GM12878 (cell line): ENCODE measurements at regions not wholly inside any gene's neighbourhood (a gene's known extent, or its start where the extent isn't known, plus 50 kb on each side); places are given as distances from the start of the nearest gene placed in this dataset.

Experiments
- ATAC-seq: fragments of 200-7000 bp; cut with Tn5 transposase; 3 replicates; pipeline ENCODE4 v1.9.1; 2020; ENCODE audit warnings: mild to moderate bottlenecking, moderate library complexity
- BruUV-seq: library from RNA; stranded (reverse); fragments of 400-500 nt; replicated peaks from 2 replicates; lab custom pipeline; 2021; lab: Mats Ljungman, UMichigan
- CTCF ChIA-PET: fragments of 300-600 bp; sonication (Branson Sonifier 250); formaldehyde crosslinking; extraction: SDS; loops from one replicate; lab custom pipeline; 2021; ENCODE audit warnings: inconsistent platforms; lab: Yijun Ruan, JAX
- POLR2A ChIA-PET: fragments of 350-600 bp; formaldehyde crosslinking; extraction: SDS; loops from one replicate; lab custom pipeline; 2021; ENCODE audit warnings: inconsistent platforms; lab: Charles Lee
- RAD21 ChIA-PET: fragments of 300-600 bp; sonication (Branson Sonifier 250); formaldehyde crosslinking; loops from one replicate; lab custom pipeline; 2023; ENCODE audit warnings: antibody characterized with exemption; ENCODE audit not compliant: unreplicated experiment; lab: Charles Lee
- SMC1A ChIA-PET: fragments of 300-600 bp; sonication (Branson Sonifier 250); formaldehyde crosslinking; loops from one replicate; lab custom pipeline; 2023; ENCODE audit not compliant: unreplicated experiment, uncharacterized antibody; lab: Charles Lee
- DNase-seq: peaks from one replicate; pipeline ENCODE4 v3.0.0-alpha.2; 2011; ENCODE audit warnings: low read depth, low spot score
- FAIRE-seq: peaks from 3 replicates; lab custom pipeline; 2011; peaks lifted over from hg19 to GRCh38; lab: Jason Lieb, UNC
- H2AFZ ChIP-seq: 2 replicates; pipeline ENCODE4 v1.6.0; 2011; ENCODE audit warnings: low read depth, low read length, control low read depth; ENCODE audit not compliant: control insufficient read depth
- H3K27ac ChIP-seq: 2 replicates; pipeline ENCODE4 v1.5.1; 2011; ENCODE audit warnings: control low read depth; ENCODE audit not compliant: control insufficient read depth, insufficient read depth
- H3K27me3 ChIP-seq, 2 experiments: replicated peaks in 1 of 2; 2 replicates each; pipeline versions ENCODE4 v1.6.0 to v1.6.1; 2011; ENCODE audit warnings: low read length in 1 of 2; ENCODE audit not compliant: control insufficient read depth in 2 of 2, insufficient read depth in 2 of 2
- H3K36me3 ChIP-seq, 2 experiments: 2 replicates each; pipeline ENCODE4 v1.5.1; 2011; ENCODE audit warnings: low read length in 1 of 2; ENCODE audit not compliant: control insufficient read depth in 2 of 2, insufficient read depth in 2 of 2
- H3K4me1 ChIP-seq: 2 replicates; pipeline ENCODE4 v1.6.1; 2011; ENCODE audit warnings: mild to moderate bottlenecking, low read length, moderate library complexity, mixed read lengths; ENCODE audit not compliant: control insufficient read depth, insufficient read depth
- H3K4me2 ChIP-seq: 2 replicates; pipeline ENCODE4 v1.6.0; 2011; ENCODE audit warnings: control low read depth; ENCODE audit not compliant: control insufficient read depth, insufficient read depth
- H3K4me3 ChIP-seq: fragments of 200-600 bp; sonication (generic); 2 replicates; pipeline ENCODE4 v1.5.1; 2016
- H3K79me2 ChIP-seq: 2 replicates; pipeline ENCODE4 v1.6.0; 2011; ENCODE audit warnings: low read length; ENCODE audit not compliant: control insufficient read depth, insufficient read depth
- H3K9ac ChIP-seq: 2 replicates; pipeline ENCODE4 v1.8.0; 2011; ENCODE audit warnings: low read length, control low read depth, mixed read lengths; ENCODE audit not compliant: control insufficient read depth, insufficient read depth
- H3K9me3 ChIP-seq: replicated peaks from 3 replicates; pipeline ENCODE4 v1.5.1; 2011; ENCODE audit warnings: mild to moderate bottlenecking, low read length; ENCODE audit not compliant: control insufficient read depth, insufficient read depth
- H4K20me1 ChIP-seq: 2 replicates; pipeline ENCODE4 v1.6.0; 2011; ENCODE audit not compliant: control insufficient read depth, insufficient read depth
- ATF7 ChIP-seq: fragments of 450-650 bp; IDR thresholded peaks from 2 replicates; pipeline ENCODE4 v1.6.1; 2016; ENCODE audit warnings: low read depth, mild to moderate bottlenecking
- CBFB ChIP-seq: IDR thresholded peaks from 2 replicates; pipeline ENCODE4 v1.6.1; 2016; ENCODE audit warnings: antibody characterized with exemption, low read depth
- DPF2 ChIP-seq: fragments of 450-650 bp; IDR thresholded peaks from 2 replicates; pipeline ENCODE4 v1.6.1; 2017; ENCODE audit warnings: mild to moderate bottlenecking
- EED ChIP-seq: sonication (generic); IDR thresholded peaks from 2 replicates; pipeline ENCODE4 v1.6.1; 2016; ENCODE audit warnings: antibody characterized with exemption, low read depth
- MXI1 ChIP-seq: fragments of 150-350 bp; IDR thresholded peaks from 2 replicates; pipeline ENCODE4 v1.6.1; 2011; ENCODE audit warnings: low read depth, mild to moderate bottlenecking, inconsistent platforms, low read length, improper control_type of control experiment
- NFIC ChIP-seq: IDR thresholded peaks from 2 replicates; pipeline ENCODE4 v1.6.1; 2012; ENCODE audit warnings: low read depth, mild to moderate bottlenecking, inconsistent platforms, low read length, moderate library complexity
- SIX5 ChIP-seq: IDR thresholded peaks from 2 replicates; pipeline ENCODE4 v1.6.1; 2011; ENCODE audit warnings: mild to moderate bottlenecking, low read depth, low read length, moderate library complexity; ENCODE audit not compliant: severe bottlenecking
- STAT1 ChIP-seq: fragments of 450-650 bp; conservative IDR thresholded peaks from 2 replicates; pipeline ENCODE4 v1.6.1; 2014; ENCODE audit warnings: antibody characterized with exemption, mild to moderate bottlenecking
- ZBED1 ChIP-seq: IDR thresholded peaks from 2 replicates; pipeline ENCODE4 v1.6.1; 2016; ENCODE audit warnings: borderline replicate concordance
- ZNF592 ChIP-seq: fragments of 450-650 bp; IDR thresholded peaks from 2 replicates; pipeline ENCODE4 v1.6.1; 2017; ENCODE audit warnings: mild to moderate bottlenecking, moderate library complexity
- WGBS: methylation state at CpG from one replicate; pipeline ENCODE4 v1.1.6; 2016; ENCODE audit warnings: low lambda C conversion rate; ENCODE audit not compliant: insufficient replicate concordance, insufficient coverage; ENCODE audit errors: missing lambda C conversion rate; 5-methylcytosine and 5-hydroxymethylcytosine counted together
- in situ Hi-C: fragments of 300-500 bp; cut with MboI; formaldehyde crosslinking; loops from 9 replicates; pipeline ENCODE4 v1.14.3; 2018; ENCODE audit warnings: mixed read lengths
- intact Hi-C: fragments of 100-400 bp; cut with micrococcal nuclease; formaldehyde crosslinking; loops from one replicate; pipeline ENCODE4 v1.14.2; 2022; ENCODE audit not compliant: unreplicated experiment
- TF ChIP-seq, protein P1 (sequence below): fragments of 450-650 bp; IDR thresholded peaks from 2 replicates; pipeline ENCODE4 v1.6.1; 2017; ENCODE audit warnings: mild to moderate bottlenecking, low read depth, inconsistent platforms; ENCODE audit not compliant: poor library complexity, severe bottlenecking
- TF ChIP-seq, protein P2 (sequence below): fragments of 150-350 bp; IDR thresholded peaks from 2 replicates; pipeline ENCODE4 v1.6.1; 2014; ENCODE audit warnings: mild to moderate bottlenecking, low read depth, low read length
- TF ChIP-seq, protein P3 (sequence below): IDR thresholded peaks from 2 replicates; pipeline ENCODE4 v1.6.1; 2012; ENCODE audit warnings: low read depth, low read length, improper control_type of control experiment

- TF ChIP-seq MXI1 (no peak), SIX5 (no peak)
- TF ChIP-seq, all 136 proteins: peak for 0
These were observed 187.7 kb downstream of the OLFM1 start (continued) for GRCh38 chr9:135275163-135275562.

DNA sequence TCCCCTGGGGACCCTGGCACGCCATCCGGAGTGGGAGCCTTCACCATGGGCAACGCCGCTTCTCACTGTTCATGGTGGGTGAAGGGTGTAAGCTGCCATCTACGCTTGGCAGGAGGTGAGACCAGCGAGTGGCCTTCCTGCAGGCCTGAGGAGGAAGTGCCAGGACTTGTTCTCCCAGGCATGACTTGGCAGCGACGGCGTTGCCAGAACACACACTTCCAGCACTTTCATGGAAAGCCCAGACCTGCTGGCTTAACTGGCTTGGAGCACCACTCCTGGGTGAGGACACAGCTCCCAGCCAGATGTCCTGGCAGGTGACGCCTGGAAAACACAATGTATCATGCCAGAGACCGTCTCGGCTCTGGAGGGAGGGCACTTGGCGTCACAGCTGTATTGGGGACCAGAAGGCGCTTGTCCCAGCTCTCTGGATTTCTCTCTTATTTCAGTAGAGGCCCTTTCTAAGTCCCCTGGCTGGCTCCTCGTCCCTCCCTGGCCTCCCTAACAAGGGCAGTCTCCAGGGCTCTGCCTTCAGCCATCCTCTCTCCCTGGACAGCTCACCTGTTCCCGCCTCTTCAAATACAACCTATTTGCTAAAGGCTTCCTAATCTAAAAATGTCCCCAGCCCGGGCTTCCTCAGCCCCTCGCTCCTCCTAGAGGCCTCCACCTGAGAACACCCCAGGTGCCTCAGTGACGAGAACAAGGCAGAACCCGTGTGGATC is 188.3 kb downstream of the OLFM1 start:
- DNase-seq, result no peak
- WGBS, result 31% methylated on average over 20 of the region's 20 CpGs
- Histone ChIP-seq H3K27ac (no peak overlapping the region), H3K36me3 (no peaks in the 10 kb centered on the region), H4K20me1 (no peaks in the 10 kb centered on the region), H3K9ac (no peak overlapping the region), H3K4me1 (no peaks in the 10 kb centered on the region), H3K27me3 (no peaks in the 10 kb centered on the region; a peak in 1 of 4 replicates), H3K9me3 (no peaks in the 10 kb centered on the region), H2AFZ (no peak overlapping the region), H3K4me2 (no peak overlapping the region), H3K79me2 (no peaks in the 10 kb centered on the region), H3K4me3 (no peak overlapping the region)
- CTCF ChIA-PET, result no interaction called here
- no peak for FAIRE-seq
- RAD21 ChIA-PET, result no interaction called here
- no peak for ATAC-seq
- intact Hi-C loops, result no loop called here
- BruUV-seq, result no TSS peak
- POLR2A ChIA-PET, result no interaction called here
- in situ Hi-C loops, result no loop called here
- SMC1A ChIA-PET, result no interaction called here
- TF ChIP-seq, protein P1, sequence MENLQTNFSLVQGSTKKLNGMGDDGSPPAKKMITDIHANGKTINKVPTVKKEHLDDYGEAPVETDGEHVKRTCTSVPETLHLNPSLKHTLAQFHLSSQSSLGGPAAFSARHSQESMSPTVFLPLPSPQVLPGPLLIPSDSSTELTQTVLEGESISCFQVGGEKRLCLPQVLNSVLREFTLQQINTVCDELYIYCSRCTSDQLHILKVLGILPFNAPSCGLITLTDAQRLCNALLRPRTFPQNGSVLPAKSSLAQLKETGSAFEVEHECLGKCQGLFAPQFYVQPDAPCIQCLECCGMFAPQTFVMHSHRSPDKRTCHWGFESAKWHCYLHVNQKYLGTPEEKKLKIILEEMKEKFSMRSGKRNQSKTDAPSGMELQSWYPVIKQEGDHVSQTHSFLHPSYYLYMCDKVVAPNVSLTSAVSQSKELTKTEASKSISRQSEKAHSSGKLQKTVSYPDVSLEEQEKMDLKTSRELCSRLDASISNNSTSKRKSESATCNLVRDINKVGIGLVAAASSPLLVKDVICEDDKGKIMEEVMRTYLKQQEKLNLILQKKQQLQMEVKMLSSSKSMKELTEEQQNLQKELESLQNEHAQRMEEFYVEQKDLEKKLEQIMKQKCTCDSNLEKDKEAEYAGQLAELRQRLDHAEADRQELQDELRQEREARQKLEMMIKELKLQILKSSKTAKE, result no peak
- no peak for TF ChIP-seq DPF2
- TF ChIP-seq, protein P2, sequence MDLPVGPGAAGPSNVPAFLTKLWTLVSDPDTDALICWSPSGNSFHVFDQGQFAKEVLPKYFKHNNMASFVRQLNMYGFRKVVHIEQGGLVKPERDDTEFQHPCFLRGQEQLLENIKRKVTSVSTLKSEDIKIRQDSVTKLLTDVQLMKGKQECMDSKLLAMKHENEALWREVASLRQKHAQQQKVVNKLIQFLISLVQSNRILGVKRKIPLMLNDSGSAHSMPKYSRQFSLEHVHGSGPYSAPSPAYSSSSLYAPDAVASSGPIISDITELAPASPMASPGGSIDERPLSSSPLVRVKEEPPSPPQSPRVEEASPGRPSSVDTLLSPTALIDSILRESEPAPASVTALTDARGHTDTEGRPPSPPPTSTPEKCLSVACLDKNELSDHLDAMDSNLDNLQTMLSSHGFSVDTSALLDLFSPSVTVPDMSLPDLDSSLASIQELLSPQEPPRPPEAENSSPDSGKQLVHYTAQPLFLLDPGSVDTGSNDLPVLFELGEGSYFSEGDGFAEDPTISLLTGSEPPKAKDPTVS, result no peak
- TF ChIP-seq ZNF592, result no peak
- TF ChIP-seq STAT1, result no peak
- TF ChIP-seq EED, result no peak
- TF ChIP-seq, protein P3, sequence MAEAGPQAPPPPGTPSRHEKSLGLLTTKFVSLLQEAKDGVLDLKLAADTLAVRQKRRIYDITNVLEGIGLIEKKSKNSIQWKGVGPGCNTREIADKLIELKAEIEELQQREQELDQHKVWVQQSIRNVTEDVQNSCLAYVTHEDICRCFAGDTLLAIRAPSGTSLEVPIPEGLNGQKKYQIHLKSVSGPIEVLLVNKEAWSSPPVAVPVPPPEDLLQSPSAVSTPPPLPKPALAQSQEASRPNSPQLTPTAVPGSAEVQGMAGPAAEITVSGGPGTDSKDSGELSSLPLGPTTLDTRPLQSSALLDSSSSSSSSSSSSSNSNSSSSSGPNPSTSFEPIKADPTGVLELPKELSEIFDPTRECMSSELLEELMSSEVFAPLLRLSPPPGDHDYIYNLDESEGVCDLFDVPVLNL, result no peak
- TF ChIP-seq CBFB, result no peak
- TF ChIP-seq ZBED1, result no peak
- TF ChIP-seq NFIC, result no peak
- no peak for TF ChIP-seq ATF7
